DOHH2 (cell line): ENCODE measurements at regions not wholly inside any gene's neighbourhood (a gene's known extent, or its start where the extent isn't known, plus 50 kb on each side); places are given as distances from the start of the nearest gene placed in this dataset.

ENCODE experiments used
- H3F3A ChIP-seq: fragments of 200-600 bp; sonication (generic), shearing (Covaris generic); 2 replicates; pipeline ENCODE4 v1.6.0; 2016; ENCODE audit warnings: antibody characterized with exemption, mild to moderate bottlenecking; ENCODE audit not compliant: control insufficient read depth, insufficient read depth
- H3K27ac ChIP-seq: fragments of 200-600 bp; sonication (generic); 2 replicates; pipeline ENCODE4 v1.5.1; 2014; ENCODE audit warnings: low read depth, mild to moderate bottlenecking, low read length, moderate library complexity
- H3K27me3 ChIP-seq: fragments of 200-600 bp; sonication (generic); 2 replicates; pipeline ENCODE4 v1.6.1; 2014; ENCODE audit warnings: mild to moderate bottlenecking, low read length, mixed read lengths; ENCODE audit not compliant: control insufficient read depth
- H3K36me3 ChIP-seq: fragments of 200-600 bp; sonication (generic); 2 replicates; pipeline ENCODE4 v1.6.1; 2014; ENCODE audit warnings: mild to moderate bottlenecking, low read length, moderate library complexity, mixed read lengths; ENCODE audit not compliant: control insufficient read depth
- H3K4me1 ChIP-seq: fragments of 200-600 bp; sonication (generic); 2 replicates; pipeline ENCODE4 v1.6.1; 2014; ENCODE audit warnings: mild to moderate bottlenecking, low read length, mixed read lengths; ENCODE audit not compliant: control insufficient read depth
- H3K4me2 ChIP-seq: fragments of 200-600 bp; sonication (generic); 2 replicates; pipeline ENCODE4 v1.6.0; 2014; ENCODE audit warnings: mild to moderate bottlenecking, low read length, moderate library complexity
- H3K4me3 ChIP-seq: fragments of 200-600 bp; sonication (generic); 2 replicates; pipeline ENCODE4 v1.5.1; 2014; ENCODE audit warnings: mild to moderate bottlenecking, low read length, mixed read lengths
- H3K79me2 ChIP-seq: fragments of 200-600 bp; sonication (generic); 2 replicates; pipeline ENCODE4 v1.6.1; 2014; ENCODE audit warnings: mild to moderate bottlenecking, low read length, mixed read lengths; ENCODE audit not compliant: control insufficient read depth
- H3K9me2 ChIP-seq: fragments of 200-600 bp; sonication (generic); replicated peaks from 2 replicates; pipeline ENCODE4 v1.6.1; 2014; ENCODE audit warnings: mild to moderate bottlenecking, low read length, mixed read lengths; ENCODE audit not compliant: control insufficient read depth
- H3K9me3 ChIP-seq: fragments of 200-600 bp; sonication (generic); 2 replicates; pipeline ENCODE4 v1.6.1; 2014; ENCODE audit warnings: antibody characterized with exemption, low read length, mixed read lengths; ENCODE audit not compliant: control insufficient read depth, insufficient read depth
- H4K20me1 ChIP-seq: fragments of 200-600 bp; sonication (generic); 2 replicates; pipeline ENCODE4 v1.6.0; 2014; ENCODE audit warnings: low read depth, mild to moderate bottlenecking, antibody characterized with exemption, low read length, moderate library complexity; ENCODE audit not compliant: control insufficient read depth, insufficient read depth
- CTCF ChIP-seq: fragments of 200-600 bp; sonication (generic); IDR thresholded peaks from one replicate; pipeline ENCODE4 v1.5.1; 2014; ENCODE audit warnings: antibody characterized with exemption, mild to moderate bottlenecking, low read depth, low read length; ENCODE audit not compliant: poor library complexity, severe bottlenecking
- EZH2phosphoT487 ChIP-seq: fragments of 200-600 bp; sonication (generic); IDR thresholded peaks from 2 replicates; pipeline ENCODE4 v1.6.1; 2017; ENCODE audit warnings: borderline replicate concordance, mild to moderate bottlenecking, antibody characterized with exemption, low read length, moderate library complexity, mixed read lengths

- Histone ChIP-seq H3K4me2 (no peak overlapping the region), H3F3A (no peaks in the 10 kb centered on the region), H3K36me3 (no peaks in the 10 kb centered on the region), H3K9me3 (no peaks in the 10 kb centered on the region), H3K27me3 (no peaks in the 10 kb centered on the region), H3K4me3 (no peak overlapping the region), H3K4me1 (no peaks in the 10 kb centered on the region), H3K27ac (no peak overlapping the region), H4K20me1 (no peaks in the 10 kb centered on the region), H3K79me2 (no peaks in the 10 kb centered on the region), H3K9me2 (no peaks in the 10 kb centered on the region)
- no peak for TF ChIP-seq EZH2phosphoT487
- no peak for TF ChIP-seq CTCF
Measured at GRCh38 chr10:56905051-56905450, 544.0 kb upstream of the ZWINT start.

- Histone ChIP-seq H4K20me1 (no peaks in the 10 kb centered on the region), H3K27ac (no peak overlapping the region), H3K79me2 (no peaks in the 10 kb centered on the region), H3F3A (no peaks in the 10 kb centered on the region), H3K4me3 (no peak overlapping the region), H3K36me3 (no peaks in the 10 kb centered on the region), H3K4me1 (no peaks in the 10 kb centered on the region), H3K9me2 (no peaks in the 10 kb centered on the region), H3K9me3 (no peaks in the 10 kb centered on the region), H3K4me2 (no peak overlapping the region), H3K27me3 (no peaks in the 10 kb centered on the region)
- TF ChIP-seq CTCF (no peak), EZH2phosphoT487 (no peak)
Measured at GRCh38 chr10:56902554-56902953, 541.5 kb upstream of the ZWINT start.

- H3F3A ChIP-seq: no peaks in the 10 kb centered on the region
- no peak for TF ChIP-seq CTCF
- TF ChIP-seq EZH2phosphoT487: no peak
- H3K79me2 ChIP-seq: no peaks in the 10 kb centered on the region
- no peaks in the 10 kb centered on the region for H3K9me3 ChIP-seq
- no peak overlapping the region for H3K4me3 ChIP-seq
- H3K27ac ChIP-seq: no peak overlapping the region
- H4K20me1 ChIP-seq: no peaks in the 10 kb centered on the region
- H3K4me1 ChIP-seq: no peaks in the 10 kb centered on the region
- H3K4me2 ChIP-seq: no peak overlapping the region
- no peaks in the 10 kb centered on the region for H3K9me2 ChIP-seq
- H3K36me3 ChIP-seq: no peaks in the 10 kb centered on the region
- no peaks in the 10 kb centered on the region for H3K27me3 ChIP-seq
Measured at GRCh38 chr10:56895306-56895705, 534.2 kb upstream of the ZWINT start.

- Histone ChIP-seq H4K20me1 (no peaks in the 10 kb centered on the region), H3K4me2 (no peak overlapping the region), H3K9me3 (no peaks in the 10 kb centered on the region), H3F3A (no peaks in the 10 kb centered on the region), H3K4me3 (no peak overlapping the region), H3K4me1 (no peaks in the 10 kb centered on the region), H3K79me2 (no peaks in the 10 kb centered on the region), H3K9me2 (no peaks in the 10 kb centered on the region), H3K36me3 (no peaks in the 10 kb centered on the region), H3K27ac (no peak overlapping the region), H3K27me3 (no peaks in the 10 kb centered on the region)
- TF ChIP-seq EZH2phosphoT487 (no peak), CTCF (no peak)
Measured at GRCh38 chr10:56881218-56881617, 520.2 kb upstream of the ZWINT start.
